ENCODE measurements at regions not wholly inside any gene's neighbourhood (a gene's known extent, or its start where the extent isn't known, plus 50 kb on each side); places are given as distances from the start of the nearest gene placed in this dataset.

- no peak for TF ChIP-seq CTCF (IDR thresholded peaks at IDR 0.05)
- no peak for TF ChIP-seq EZH2 (IDR thresholded peaks at IDR 0.05)
Measured at GRCh38 chr14:30317729-30318128, 241.2 kb upstream of the G2E3 start.

Data from neural progenitor cell (in vitro differentiated cells).